ENCODE measurements at regions not wholly inside any gene's neighbourhood (a gene's known extent, or its start where the extent isn't known, plus 50 kb on each side); places are given as distances from the start of the nearest gene placed in this dataset.
"Not testable (repeated sequence)": the region's sequence is repeated elsewhere in the genome, so short reads cannot be mapped to it uniquely, and the experiment has no call there.

DNA sequence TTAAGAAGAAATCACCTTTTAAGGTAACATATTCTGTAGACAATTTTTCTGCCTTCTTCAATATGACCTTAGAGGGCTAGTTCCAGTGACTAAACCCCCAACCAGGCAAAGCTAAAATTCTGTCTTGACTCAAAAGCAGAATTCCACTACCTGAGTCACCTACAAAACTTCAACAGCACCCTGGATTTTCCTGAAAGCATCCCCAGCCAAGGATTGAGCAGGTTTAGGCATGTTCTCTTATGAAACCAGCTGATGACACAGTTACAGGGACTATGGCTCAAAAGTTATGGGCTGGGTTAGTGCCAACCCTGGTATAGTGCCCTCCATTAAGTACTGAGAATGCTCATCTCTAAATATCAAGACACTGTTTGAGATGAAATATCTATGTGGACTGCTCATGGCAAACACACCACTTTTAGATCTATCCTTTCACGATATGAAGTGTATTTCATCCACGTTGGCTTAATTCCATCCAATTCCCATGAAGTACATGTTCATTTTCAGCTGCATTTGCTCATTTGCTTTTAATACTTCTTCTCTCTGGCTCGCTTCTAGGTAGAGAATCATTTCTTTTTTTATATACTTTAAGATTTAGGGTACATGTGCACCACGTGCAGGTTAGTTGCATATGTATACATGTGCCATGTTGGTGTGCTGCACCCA is 53.6 kb upstream of the TNFAIP3 start:
- H3K9me3 Mint-ChIP-seq = peaks cover 6% of the 10 kb centered on the region
- no peak overlapping the region for H3K4me3 Mint-ChIP-seq
- peak overlapping the region; percentile 38 for H3K27ac Mint-ChIP-seq
- H3K27me3 Mint-ChIP-seq = no peaks in the 10 kb centered on the region
- H3K36me3 Mint-ChIP-seq = peaks cover 11% of the 10 kb centered on the region
- no peak for DNase-seq
- peaks cover 72% of the 10 kb centered on the region for H3K4me1 Mint-ChIP-seq

DNA sequence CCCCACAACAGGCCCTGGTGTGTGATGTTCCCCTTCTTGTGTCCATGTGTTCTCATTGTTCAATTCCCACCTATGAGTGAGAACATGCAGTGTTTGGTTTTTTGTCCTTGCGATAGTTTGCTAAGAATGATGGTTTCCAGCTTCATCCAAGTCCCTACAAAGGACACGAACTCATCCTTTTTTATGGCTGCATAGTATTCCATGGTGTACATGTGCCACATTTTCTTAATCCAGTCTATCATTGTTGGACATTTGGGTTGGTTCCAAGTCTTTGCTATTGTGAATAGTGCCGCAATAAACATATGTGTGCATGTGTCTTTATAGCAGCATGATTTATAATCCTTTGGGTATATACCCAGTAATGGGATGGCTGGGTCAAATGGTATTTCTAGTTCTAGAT is 53.0 kb upstream of the TNFAIP3 start:
- not testable (repeated sequence) for H3K9me3 Mint-ChIP-seq, H3K27me3 Mint-ChIP-seq, H3K4me3 Mint-ChIP-seq, DNase-seq, H3K27ac Mint-ChIP-seq
- H3K36me3 Mint-ChIP-seq = peaks cover 13% of the 10 kb centered on the region
- peaks cover 75% of the 10 kb centered on the region for H3K4me1 Mint-ChIP-seq

DNA sequence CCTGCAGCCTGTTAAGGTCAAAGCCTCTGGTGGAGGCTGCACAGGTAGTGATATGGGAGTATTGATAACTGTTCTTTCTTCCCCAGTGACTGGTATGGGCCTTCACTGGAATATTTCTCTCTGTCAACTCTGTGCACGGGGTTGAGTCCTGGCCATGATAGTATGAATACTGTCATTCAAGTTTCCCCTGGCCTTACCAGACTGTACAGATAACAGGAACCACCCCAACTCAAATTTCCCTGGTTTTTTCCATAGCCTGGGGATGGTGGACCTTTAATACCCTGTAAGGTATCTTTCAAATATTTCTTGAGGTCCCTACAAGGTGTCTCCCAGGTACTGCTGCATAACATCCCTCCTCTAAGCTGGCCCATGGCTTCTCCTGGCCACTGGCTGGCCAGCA is 51.4 kb upstream of the TNFAIP3 start:
- peaks cover 78% of the 10 kb centered on the region for H3K4me1 Mint-ChIP-seq
- H3K9me3 Mint-ChIP-seq = peaks cover 8% of the 10 kb centered on the region

DNA sequence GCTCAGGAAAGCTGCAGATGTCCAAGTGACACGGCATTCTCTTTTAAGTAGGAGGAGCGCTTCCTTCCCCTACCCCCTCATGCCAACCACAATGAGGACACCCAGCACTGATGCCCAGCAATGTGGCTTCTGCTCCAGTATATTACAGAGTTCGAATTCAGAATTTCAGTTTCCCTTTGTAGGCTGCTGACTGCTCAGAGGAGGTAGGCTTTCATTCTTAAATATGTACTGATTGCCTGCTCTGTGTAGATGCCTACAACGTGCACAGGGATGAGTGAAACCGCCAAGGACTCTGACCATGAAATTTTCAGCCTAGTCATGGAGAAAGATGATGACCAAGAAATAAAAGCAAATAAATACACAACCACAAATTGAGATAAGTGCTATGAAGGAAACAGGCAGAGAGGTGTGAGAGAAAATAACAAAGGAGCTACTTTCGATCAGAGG is 50.9 kb upstream of the TNFAIP3 start:
- Mint-ChIP-seq H3K27me3 (no peaks in the 10 kb centered on the region), H3K27ac (peak overlapping the region; percentile 86), H3K9me3 (peaks cover 8% of the 10 kb centered on the region), H3K4me3 (peak overlapping the region; percentile 50), H3K36me3 (peaks cover 17% of the 10 kb centered on the region), H3K4me1 (peaks cover 75% of the 10 kb centered on the region)
- no peak for DNase-seq

More for the DNA sequence above, 51.4 kb upstream of the TNFAIP3 start:
- Mint-ChIP-seq H3K36me3 (peaks cover 17% of the 10 kb centered on the region), H3K27me3 (no peaks in the 10 kb centered on the region), H3K4me3 (peak overlapping the region; percentile 50), H3K27ac (peak overlapping the region; percentile 86)
- no peak for DNase-seq

DNA sequence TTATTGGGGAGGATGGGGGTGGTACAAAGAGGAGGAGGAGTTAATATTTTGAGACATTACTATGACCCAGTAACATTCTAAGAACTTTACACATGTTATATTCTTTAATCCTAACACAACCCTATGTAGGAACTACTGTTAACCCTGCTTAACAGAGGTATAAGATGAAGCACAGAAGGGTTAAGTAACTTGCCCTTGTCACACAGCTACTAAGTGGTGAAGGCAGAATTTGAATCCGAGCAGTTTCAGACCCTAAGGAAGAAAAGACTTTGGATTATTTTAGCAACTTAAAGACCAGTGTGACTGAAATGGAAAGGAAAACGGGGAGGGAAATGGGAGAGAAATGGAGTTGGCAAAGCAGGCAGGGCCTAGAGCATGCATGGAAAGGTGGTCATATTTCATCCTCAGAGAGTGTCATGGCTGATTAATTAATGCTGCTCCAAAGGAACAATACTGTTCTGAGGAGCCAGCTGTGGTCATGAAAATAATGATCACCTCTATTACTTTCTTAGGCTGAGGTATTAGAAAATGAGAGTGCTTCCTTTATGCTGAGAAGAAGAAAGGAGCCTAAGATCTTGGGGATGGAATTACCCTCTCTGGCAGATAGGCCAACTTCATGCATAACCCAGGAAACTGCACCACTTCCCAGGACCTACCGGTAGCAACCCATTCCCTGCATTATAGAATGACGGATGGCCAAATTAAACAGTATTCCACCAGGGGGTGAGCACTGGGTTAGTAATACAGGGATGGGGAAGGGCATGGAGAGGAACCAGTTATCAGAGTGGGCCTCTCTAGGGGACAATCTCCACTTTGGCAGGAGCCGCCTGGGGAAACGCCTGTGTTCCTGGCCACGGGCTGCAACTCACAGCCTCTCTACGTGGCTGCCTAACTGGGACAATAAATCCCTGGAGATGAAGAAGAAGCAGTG is 50.1 kb upstream of the TNFAIP3 start:
- peaks cover 22% of the 10 kb centered on the region for H3K36me3 Mint-ChIP-seq
- H3K27me3 Mint-ChIP-seq = no peaks in the 10 kb centered on the region
- peaks cover 8% of the 10 kb centered on the region for H3K9me3 Mint-ChIP-seq
- no peak for DNase-seq
- peak overlapping the region; percentile 86 for H3K27ac Mint-ChIP-seq
- peaks cover 75% of the 10 kb centered on the region for H3K4me1 Mint-ChIP-seq
- H3K4me3 Mint-ChIP-seq = no peak overlapping the region

Data from activated naive CD8-positive, alpha-beta T cell treated with anti-CD3 and anti-CD28 coated beads for 36 hours (primary cell).